NCI-H2196 (cell line): ENCODE measurements at regions not wholly inside any gene's neighbourhood (a gene's known extent, or its start where the extent isn't known, plus 50 kb on each side); places are given as distances from the start of the nearest gene placed in this dataset.
"Not testable (repeated sequence)": the region's sequence is repeated elsewhere in the genome, so short reads cannot be mapped to it uniquely, and the experiment has no call there.

Experiments
- DNase-seq: peaks from one replicate; lab custom pipeline; 2025; ENCODE audit not compliant: unreplicated experiment; lab: John Stamatoyannopoulos, UW

DNA sequence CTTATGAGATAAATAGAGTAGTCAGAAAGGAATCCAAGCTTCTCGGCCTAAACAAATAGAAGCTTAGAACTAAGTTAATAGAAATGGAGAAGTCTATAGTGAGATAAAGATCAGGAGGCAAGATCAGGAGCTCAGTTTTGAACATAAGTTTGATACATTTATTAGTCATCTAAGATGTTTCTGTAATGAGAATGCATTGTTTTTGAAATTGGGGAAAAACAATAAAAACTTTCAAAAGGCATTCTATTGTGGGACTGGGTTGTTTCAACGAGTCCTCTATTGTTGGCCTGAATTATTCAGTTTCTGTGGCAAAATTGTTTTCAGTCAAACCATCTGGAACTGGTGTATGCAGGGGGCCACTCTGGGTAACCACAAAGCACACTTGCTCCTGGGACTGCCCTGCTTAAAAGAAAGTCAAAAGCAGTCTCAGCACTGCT, 181.0 kb upstream of the CLINT1 start:
- no peak for DNase-seq

DNA sequence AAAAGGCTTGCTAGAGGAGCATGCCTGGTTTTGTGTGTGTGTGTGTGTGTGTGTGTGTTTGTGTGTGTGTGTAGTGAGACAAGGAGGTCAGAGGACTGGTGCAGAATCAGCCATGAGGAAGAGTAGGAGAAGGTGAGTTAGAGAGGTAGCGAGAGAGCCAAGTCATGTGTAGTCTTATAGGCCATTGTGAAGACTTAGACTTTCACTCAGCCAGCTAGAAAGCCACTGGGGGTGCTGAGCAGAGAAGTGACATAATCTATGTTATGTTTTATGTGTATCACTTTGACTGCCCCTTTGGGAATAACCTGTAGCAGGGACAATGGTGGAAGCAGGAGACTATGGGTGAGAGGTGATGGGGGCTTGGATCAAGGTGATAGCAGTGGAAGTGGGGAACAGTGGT, 180.5 kb upstream of the CLINT1 start:
- no peak for DNase-seq

DNA sequence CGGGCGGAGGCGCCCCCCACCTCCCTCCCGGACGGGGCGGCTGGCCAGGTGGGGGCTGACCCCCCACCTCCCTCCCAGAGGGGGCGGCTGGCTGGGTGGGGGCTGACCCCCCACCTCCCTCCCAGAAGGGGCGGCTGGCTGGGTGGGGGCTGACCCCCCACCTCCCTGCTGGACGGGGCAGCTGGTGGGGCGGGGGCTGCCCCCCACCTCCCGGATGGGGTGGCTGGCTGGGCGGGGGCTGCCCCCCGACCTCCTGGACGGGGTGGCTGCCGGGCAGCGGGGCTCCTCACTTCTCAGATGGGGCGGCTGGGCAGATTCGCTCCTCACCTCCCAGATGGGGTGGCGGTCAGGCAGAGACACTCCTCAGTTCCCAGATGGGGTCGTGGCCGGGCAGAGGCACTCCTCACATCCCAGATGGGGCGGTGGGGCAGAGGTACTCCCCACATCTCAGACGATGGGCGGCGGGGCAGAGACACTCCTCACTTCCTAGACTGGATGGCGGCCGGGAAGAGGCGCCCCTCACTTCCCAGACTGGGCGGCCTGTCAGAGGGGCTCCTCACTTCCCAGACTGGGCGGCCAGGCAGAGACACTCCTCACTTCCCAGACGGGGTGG, 178.1 kb upstream of the CLINT1 start:
- DNase-seq = not testable (repeated sequence)

DNA sequence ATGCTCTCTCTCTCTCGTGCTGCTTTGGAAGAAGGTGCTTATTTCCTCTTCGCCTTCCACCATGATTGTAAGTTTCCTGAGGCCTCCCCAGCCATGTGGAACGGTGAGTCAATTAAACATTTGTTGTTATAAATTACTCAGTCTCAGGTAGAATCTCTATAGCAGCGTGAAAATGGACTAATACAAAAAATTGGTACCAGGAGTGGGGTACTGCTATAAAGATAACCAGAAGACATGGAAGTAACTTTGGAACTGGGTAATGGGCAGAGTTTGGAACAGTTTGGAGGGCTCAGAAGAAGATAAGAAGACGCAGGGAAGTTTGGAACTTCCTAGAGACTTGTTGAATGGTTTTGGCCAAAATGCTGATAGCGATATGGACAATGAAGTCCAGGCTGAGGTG, 175.6 kb upstream of the CLINT1 start:
- DNase-seq = not testable (repeated sequence)

DNA sequence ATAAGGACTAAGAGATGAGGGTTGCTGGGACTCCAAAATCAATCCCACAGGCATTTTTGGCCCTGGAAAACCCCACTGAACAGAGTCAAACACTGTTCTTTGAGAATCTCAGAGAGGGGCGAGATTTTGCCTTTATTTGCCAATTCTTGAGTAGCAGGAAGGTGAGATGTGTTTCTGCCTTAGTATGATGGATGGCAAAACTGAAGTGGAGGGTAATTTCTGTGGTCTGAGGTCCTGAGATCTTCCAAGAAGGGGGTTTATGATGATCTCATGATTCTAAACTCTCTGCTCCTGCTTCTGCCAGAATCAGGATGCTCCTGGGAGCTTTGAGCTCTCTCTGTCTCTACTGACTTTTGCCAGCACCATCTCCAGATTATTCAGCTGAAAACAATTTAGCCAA, 174.8 kb upstream of the CLINT1 start:
- no peak for DNase-seq

DNA sequence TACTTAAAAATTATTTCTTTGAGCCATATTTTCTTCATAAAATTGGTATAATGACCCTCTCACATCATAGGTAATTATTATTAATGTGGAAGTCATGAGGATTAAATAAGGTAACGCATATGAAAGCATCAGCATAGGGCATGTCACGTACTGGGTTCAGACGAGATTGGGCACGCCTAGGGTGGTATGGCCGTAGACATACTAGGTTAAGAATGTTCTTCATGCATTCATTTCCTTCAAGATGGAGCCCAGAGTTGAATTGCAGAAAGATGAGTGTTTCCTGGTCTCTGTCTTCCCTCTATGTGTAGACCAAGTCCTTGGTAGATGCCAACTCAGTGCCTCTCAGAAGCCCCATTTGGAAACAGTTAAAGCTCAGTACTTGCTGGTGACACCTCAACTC, 174.1 kb upstream of the CLINT1 start:
- DNase-seq = no peak

DNA sequence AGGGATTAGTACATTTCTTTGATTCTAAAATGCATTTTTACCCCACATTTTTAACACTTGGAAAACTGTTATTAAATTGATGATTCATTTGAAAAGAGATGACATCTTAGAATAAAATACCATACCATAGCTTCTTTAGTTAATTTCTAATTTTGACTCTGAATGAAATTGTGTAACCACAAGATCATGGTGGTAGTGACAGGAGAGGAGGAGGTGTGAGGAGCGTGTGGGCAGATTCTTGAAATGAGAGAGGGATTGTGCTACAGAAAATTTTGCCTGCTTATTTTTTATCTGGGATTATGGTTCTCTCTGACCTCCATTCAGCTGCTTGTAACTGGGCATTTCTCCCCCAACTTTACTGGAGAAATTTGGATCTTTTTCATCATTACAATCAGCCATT, 173.3 kb upstream of the CLINT1 start:
- DNase-seq = no peak

DNA sequence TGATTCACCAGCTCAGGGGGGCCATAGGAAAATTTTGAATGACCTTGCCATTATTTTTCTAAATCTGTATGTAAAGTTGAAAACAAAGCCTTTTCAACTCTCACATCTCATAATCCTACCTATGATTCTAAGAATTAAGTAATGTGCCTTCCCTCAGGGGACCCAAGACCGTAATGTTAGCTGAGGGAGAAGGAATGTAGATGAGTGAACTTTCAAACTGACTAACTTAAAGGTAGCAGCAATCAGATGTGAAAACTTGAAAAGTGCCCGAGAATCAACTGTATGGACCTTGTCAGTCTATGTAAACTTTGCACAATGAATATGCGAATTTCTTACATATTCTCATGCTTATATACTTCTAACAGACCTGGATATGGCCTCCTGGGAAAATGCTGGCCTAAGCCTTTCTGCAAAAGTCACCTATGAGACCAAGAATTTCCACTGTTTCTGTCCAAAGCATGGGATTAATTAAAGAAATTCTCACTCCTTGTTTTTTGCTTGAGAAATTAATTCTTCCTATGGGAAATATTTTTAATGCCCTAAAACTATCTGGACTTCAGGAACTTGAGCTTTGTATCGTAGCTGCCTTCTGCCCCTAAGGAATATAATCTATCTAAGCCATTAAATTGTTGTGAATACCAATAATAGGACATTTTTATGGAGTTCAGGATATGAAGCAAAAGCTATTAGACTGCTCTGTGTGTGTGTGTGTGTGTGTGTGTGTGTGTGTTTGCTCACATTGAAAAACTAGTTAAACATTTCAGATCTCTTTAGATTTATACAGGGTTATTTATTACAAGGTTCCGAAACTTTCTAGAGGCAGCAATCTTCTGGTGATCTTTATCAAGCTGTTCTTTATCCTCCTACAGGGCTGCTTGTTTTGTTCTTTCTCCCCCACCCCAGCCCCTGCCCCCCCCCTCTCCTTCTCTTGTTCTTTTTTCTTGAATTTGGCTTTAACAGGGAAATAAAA, 169.1 kb upstream of the CLINT1 start:
- no peak for DNase-seq

DNA sequence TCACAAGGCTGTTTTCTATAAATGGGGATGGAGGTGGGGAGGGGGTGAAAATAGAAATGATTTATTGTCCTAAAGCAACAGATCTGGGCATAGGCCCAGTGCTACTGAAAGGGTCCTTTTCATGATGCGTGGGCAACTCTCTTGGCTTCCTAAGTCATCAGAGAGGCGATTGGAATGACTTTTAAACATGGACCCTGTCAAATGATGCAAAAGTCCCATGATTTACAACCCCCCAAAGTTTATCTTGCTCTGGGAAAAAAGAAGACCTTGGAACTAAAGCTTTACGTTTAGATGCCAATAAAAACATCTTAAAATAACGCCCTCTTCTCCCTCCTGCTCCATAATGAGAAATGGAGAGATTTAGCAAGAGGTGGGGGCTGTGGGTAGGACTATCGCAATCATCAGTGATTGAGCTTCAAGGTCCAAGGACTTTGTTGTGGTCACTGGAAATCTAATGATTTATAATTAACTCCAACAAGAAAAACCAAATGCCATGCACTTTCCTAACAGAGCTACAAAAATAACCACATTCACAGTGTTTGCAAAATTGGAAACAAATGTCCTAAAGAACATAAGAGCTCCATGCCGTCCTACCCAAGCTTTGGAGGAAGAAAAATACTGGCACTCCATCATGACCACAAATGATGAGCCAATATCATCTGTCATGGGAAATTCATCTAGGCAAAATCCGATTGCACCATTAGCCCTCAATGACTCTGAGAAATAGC, 167.5 kb upstream of the CLINT1 start:
- DNase-seq = no peak

DNA sequence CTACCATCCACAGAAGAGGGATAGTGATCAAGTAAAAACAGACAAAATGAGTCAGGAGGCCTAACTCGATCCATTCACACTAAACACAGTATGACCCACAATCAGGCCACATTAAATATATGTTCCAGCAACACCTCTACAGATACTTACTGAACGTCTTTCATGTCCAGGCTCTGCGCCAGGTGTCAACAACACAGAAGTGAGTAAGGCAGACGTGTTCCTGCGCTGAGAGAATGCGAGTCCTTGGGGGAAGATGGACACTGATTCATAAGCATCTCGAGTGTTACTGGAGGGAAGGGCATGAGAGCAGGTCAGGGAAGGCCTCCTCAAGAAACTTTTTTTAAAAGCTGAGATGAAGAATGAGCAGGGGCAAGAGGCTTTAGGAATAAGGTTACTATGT, 164.3 kb upstream of the CLINT1 start:
- no peak for DNase-seq

DNA sequence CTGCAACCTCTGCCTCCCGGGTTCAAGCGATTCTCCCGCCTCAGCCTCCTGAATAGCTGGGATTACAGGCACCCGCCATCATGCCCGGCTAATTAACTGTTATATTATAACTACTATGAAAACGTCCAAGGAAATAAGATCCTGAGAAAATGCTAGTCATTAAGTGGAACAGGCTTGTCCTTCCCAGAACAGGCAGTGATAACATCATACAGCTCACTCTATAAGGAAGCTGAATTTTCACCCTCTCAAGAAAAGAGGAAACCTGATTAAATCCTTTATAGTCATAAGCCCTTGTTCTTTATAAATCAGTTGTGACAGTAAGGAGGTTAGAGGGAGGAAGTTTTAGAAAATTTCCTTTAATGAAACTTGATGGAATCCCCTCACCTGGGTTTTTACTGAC, 163.9 kb upstream of the CLINT1 start:
- DNase-seq = no peak

DNA sequence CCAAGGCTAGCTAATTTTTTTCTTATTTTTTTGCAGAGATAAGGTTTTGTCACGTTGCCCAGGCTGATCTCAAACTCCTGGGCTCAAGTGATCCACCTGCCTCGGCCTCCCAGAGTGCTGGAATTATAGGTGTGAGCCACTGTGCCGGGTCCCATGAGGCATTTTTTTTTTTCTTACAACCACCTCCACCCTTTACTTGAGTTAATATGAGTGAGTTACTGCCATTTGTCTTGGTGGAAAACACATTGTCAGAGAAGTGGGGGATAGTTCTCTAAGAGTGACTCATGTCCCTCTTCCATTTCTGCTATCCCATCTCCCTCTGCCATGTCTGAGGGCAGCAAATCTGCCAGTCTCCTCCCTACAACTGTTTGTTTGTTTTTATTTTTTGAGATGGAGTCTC, 163.4 kb upstream of the CLINT1 start:
- no peak for DNase-seq

DNA sequence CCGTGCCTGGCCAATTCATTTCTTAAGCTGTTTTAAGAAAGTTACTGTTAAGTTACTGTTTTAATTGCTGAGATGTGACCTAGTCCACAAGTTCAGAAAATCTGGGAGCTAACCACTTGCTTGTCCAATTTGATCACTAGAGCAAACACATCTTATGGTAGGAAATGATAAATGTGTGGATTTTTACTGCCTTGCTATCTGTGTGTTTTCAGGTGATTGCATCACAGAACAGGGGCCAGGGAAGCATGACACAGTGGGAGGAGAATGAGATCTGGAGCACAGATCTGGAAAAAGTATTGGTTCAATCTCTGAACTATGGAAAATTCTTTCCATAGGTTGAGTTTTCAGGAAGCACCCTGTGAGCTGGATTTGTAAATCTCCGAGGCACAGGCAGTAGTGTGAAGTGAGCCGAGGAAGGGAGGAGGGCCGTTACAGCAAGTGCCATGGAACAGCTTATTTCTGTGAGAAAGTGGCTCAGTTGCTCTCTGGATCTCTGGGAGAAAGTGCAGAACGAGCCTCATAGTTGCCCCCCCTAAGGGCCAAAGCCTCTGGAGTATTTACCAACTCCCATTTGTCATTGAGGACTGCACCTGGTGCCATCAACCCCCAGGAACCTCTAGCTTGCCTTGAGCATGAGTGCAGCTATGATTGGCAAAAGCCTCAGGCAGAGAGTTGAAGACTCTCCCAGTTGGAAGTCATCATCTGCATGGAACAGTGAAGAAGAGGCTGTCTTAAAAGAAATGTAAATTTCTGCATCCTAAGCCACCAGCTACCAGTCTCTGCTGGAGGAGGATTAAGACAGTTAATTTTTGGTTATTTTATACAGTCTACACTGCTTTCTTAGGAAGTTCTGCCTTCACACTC, 161.8 kb upstream of the CLINT1 start:
- DNase-seq = no peak

DNA sequence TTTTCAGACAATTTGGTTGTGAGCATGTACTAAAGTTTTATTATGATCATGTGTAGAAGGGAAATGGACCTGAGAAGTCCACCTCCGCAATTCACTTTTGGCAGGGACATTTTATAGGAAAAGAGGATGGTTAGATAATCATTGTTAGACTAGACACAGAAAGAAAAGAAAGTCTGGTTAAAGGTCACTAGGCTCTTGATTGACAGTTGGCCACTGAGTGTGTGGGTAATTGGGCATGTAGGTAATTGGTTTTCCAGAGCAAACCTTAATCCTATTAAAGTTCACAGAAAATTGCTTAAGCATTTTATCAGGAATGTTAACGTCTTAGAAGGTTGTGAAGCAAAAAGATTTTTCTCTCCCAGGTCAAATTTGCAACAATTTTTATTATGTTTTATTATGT, 158.5 kb upstream of the CLINT1 start:
- DNase-seq = no peak

DNA sequence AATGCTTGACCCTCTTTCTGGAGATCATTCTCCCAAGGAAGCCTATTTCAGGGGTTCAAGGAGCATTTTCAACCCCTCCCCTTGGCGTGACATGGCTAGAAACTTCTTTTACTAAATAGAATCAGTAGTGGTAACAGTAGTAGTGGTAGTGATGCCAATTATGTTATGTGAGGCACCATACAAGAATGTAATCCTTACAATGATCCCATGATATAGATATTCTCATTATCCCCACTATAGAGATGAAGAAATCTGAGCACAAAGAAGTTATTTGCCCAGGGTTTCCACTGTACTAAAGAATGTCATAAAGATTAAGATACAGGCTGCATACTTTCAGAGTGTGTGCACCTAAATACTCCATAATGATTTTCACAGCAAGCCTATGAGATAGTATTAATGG, 155.4 kb upstream of the CLINT1 start:
- no peak for DNase-seq

DNA sequence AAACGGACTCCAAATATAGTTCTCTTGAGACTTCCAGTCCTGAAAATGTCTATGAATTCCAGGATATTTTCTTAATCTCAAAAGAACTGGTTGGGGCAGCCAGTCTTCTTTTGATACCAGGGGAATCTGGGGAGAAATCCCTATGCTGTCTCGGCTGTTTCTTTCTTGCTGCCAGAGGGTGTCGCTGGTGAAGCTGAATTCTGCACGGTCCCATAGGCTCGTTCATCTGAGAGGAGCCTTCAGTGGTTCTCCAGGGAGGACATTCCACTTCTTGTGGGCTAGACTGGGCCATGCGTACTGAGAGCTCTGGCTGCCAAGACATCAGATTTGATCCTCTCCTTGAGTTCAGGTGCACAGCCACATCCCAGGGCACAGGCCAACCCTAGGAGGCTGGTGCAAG, 155.0 kb upstream of the CLINT1 start:
- no peak for DNase-seq

DNA sequence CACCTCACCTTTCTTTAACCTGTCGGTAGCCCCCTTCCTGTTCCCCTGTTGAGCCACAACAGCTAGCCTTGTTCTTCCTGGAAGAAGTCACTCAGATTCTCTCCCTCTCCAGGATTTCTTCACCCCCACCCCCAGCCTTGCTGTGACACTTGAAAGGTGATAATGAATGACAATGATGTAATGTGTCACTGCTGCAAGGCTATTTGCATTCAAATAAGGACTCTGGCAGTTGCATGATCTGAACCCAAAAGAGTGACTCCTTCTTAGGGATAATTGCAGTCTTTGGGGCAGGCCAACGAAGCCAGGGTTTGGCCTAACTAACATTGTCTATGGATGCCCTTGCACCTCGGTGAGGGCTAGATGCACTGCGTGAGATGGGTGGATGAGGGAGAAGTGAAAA, 154.4 kb upstream of the CLINT1 start:
- DNase-seq = no peak

DNA sequence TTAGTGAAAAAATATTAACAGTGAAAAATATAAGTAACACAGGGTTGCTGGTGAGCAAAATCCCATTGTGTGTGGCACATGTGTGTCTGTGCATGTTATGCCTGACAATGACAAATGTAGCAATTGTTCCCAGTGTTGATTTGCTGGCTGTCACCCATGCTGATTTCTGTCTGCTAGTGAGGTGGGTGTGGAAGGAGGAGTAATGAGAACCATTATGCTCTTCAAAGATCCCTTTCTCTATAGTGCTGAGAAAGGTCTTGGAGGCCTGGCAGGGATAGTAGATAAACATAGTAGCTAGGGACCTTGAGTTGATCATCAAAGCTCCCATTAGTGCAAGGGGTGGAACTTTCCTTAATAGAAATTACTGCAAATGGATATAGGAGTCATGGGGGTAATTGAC, 152.5 kb upstream of the CLINT1 start:
- no peak for DNase-seq

DNA sequence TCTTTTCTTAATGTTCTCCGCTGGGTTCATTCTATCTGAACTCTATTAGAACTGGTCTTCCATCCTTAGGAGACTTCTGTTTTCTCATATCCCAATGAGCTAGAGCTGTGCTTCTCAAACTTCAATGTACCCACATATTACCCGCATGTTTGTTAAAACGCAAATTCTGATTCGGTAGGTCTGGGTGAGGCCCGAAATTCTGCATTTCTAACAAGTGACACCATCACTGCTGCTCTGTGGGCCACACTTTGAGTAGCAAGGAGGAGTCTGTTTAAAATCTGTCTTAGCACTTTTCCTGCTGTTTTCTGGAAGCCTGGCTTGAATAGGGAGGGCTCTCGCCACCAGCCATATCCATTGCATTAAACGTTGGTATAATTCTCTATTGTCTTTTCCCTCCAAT, 151.9 kb upstream of the CLINT1 start:
- DNase-seq = no peak

DNA sequence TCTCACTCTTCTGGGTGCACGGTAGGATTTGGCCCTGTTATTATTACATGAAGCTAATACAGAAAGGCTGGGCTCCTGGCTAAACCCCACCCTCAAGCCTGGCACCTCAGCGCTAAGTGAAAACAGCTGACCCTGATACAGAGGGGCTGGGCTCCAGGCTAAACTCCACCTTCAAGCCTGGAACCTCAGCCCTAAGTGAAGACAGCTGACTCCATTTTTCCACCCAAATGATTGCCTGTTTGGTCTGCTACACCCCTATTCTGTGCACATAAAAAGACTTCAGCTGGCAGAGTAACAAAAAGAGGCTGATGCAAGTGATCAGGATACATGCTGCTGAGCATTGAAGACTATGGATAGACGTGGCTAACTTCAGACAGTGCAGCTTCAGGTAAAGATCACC, 148.4 kb upstream of the CLINT1 start:
- no peak for DNase-seq

DNA sequence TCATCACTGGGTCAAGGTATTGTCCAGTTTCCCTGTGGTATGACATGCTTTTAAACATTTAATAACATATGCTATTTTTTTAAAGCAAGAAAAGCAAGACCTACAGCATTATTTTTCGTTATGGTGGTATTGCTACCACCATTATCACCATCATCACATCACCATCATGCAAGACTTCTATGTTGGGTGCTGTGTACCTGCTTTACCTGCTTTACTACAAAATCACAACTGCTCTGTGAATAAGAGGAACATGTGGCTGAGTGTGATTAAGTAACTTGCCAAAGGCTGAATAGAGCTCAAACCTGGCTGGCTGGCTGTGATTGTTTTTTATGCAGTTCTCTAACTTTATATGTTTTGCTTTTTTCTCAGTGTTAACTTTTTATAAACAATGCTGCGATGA, 140.8 kb upstream of the CLINT1 start:
- no peak for DNase-seq
